Cardiac muscle cell (in vitro differentiated cells and primary cell): ENCODE measurements at regions not wholly inside any gene's neighbourhood (a gene's known extent, or its start where the extent isn't known, plus 50 kb on each side); places are given as distances from the start of the nearest gene placed in this dataset.
A peak's percentile ranks its signal among the peaks of the same experiment; 100 is the strongest.

Experiments used
- DNase-seq, 2 donors: peaks; one replicate each; pipeline versions ENCODE4 v3.0.0 to v3.0.0-alpha.2; 2010 to 2017; ENCODE audit warnings: low read depth in 1 of 2, low spot score in 1 of 2
- H3K27ac ChIP-seq: fragments of 200-600 bp; sonication (generic); 2 replicates; pipeline ENCODE4 v1.5.1; 2016
- H3K27me3 ChIP-seq: fragments of 200-600 bp; sonication (generic); 2 replicates; pipeline ENCODE4 v1.6.0; 2016; ENCODE audit warnings: control low read depth
- H3K36me3 ChIP-seq: fragments of 200-600 bp; sonication (generic); 2 replicates; pipeline ENCODE4 v1.5.1; 2016; ENCODE audit warnings: control low read depth
- H3K4me1 ChIP-seq: fragments of 200-600 bp; sonication (generic); 2 replicates; pipeline ENCODE4 v1.8.1; 2017; ENCODE audit warnings: low read depth, mild to moderate bottlenecking, mixed run types
- H3K4me3 ChIP-seq: fragments of 200-600 bp; sonication (generic); 2 replicates; pipeline ENCODE4 v1.5.1; 2016; ENCODE audit warnings: mild to moderate bottlenecking
- H3K9me3 ChIP-seq: fragments of 200-600 bp; sonication (generic); 2 replicates; pipeline ENCODE4 v1.5.1; 2017; ENCODE audit warnings: low read depth, mild to moderate bottlenecking, control low read depth
- TF ChIP-seq, protein P1 (sequence below): IDR thresholded peaks from 2 replicates; pipeline ENCODE4 v1.5.1; 2012; ENCODE audit warnings: low read depth, mild to moderate bottlenecking, low read length

DNA sequence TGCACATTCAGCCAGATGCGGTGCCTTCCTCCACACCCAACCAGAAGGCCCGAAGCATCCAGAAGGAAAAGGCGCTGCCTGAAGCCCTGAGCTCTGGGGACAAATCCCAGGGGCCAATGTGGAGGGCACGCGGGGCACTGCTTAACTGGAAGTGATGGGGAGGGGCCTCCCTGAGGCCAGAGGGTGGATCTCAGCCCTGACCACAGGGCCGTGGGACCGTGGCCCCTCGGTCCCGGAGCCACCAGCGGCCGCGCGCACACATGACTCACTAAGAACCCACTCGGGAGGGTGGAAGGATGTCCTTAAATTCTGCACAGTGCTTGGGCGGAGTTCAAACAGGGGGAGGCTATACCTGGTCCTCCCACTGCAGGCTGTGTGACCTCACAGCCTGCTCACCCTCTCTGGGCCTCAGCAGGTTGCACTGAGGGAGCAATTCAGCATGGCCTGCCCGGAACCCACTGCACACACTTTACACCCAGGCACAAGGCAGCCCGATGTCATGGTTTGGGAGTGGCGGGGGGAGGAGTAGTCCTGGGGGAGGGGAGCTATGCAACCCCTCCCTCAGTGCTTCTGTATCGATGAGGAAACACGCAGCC is 89.5 kb downstream of the RFLNA start:
- H3K4me1 ChIP-seq = peaks cover 6% of the 10 kb centered on the region
- no peak overlapping the region for H3K4me3 ChIP-seq
- DNase-seq = no peak
- TF ChIP-seq, protein P1, sequence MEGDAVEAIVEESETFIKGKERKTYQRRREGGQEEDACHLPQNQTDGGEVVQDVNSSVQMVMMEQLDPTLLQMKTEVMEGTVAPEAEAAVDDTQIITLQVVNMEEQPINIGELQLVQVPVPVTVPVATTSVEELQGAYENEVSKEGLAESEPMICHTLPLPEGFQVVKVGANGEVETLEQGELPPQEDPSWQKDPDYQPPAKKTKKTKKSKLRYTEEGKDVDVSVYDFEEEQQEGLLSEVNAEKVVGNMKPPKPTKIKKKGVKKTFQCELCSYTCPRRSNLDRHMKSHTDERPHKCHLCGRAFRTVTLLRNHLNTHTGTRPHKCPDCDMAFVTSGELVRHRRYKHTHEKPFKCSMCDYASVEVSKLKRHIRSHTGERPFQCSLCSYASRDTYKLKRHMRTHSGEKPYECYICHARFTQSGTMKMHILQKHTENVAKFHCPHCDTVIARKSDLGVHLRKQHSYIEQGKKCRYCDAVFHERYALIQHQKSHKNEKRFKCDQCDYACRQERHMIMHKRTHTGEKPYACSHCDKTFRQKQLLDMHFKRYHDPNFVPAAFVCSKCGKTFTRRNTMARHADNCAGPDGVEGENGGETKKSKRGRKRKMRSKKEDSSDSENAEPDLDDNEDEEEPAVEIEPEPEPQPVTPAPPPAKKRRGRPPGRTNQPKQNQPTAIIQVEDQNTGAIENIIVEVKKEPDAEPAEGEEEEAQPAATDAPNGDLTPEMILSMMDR = no peak
- no peaks in the 10 kb centered on the region for H3K27me3 ChIP-seq
- no peak overlapping the region for H3K27ac ChIP-seq
- peaks cover 14% of the 10 kb centered on the region for H3K36me3 ChIP-seq
- H3K9me3 ChIP-seq = no peaks in the 10 kb centered on the region

DNA sequence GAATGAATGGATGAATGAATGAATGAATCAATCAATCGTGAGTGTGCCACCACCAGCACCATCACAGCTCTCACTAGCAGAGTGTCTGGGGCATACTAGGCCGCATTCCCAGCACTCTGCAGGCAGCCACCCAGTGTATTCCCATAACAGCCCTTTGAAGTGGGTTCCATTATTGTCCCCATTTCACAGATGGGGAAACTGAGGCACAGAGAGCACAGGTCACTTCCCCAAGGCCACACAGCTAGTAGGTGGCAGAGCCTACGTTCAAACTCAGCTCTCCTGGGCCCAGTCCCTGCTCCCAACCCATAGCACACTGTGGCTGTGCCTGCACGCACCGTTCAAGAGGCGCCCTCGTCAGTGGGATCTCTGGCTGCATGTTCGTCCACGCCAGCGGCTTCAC is 88.1 kb downstream of the RFLNA start:
- H3K9me3 ChIP-seq = no peaks in the 10 kb centered on the region
- no peak overlapping the region for H3K4me3 ChIP-seq
- no peaks in the 10 kb centered on the region for H3K4me1 ChIP-seq
- no peaks in the 10 kb centered on the region for H3K27me3 ChIP-seq
- TF ChIP-seq, protein P1 = no peak
- peaks cover 14% of the 10 kb centered on the region for H3K36me3 ChIP-seq
- no peak for DNase-seq
- no peak overlapping the region for H3K27ac ChIP-seq

DNA sequence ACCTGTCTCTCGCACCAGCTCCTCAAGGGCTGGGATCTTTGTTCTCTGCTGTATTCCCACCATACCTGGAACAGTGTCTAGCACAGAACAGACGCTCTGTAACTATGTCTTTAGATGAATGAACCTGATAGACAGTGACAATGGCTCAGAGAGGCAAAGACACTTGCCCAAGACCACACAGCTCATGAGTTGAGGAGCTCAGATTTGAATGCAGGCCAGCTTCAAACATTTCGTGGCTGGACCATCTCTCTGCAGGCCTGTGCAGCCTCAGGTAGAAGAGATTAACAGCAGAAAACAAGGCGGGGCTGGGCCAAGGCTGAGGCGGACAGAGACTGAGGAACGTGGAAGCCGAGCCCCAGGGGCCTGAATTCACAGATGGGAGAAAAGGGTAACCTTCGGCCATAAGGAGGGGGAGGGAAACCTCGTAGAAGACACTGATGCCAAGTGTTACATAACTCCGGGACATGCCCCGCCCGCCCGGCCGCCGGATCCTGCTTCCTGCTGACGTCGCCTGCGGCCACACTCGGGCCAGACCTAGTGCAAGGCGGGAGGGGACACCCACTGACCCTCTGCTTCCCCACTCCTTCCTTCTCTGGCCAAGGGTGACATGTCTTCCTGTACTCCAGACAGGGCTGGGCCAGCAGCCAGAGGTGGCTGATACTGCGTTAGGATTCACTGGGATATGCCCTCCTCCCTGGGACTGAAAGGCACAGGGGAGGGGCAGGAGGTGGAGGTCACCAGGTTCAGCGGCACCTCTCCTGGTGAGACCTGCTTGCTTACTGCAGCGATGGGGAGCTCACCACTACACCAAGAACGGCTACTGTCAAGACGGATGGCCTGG is 86.8 kb downstream of the RFLNA start:
- Histone ChIP-seq H3K36me3 (peaks cover 14% of the 10 kb centered on the region), H3K27ac (no peak overlapping the region)

DNA sequence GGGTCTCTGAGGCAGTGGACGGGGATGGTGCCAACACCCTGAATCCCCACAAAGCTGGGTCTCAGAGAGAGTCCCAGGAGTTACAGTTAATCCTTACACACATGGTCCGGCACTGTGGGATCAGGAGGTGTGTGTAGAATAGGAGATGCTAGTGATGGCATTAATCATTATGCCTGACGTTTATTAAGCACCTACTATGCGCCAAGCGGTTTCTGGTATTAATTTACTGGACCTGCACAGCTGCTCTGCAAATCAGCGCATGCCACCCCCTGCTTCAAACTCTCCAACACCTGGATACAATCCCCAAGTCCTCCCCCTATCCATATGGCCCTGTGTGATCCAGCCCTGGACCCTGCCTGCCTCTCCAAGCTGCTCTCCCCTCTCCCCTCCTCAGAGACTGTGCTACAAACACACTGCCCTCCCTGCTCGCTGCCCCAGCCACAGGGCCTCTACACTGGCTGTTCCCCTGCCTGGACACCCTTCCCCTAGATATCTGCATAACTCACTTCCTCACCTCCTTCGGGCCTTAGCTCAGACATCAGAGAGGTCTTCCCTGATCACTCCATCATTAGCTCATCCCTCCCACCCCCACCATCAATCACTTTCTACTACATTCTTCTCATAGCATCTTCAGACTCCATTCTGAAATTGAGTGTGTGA is 86.0 kb downstream of the RFLNA start:
- DNase-seq = no peak
- TF ChIP-seq, protein P1 = no peak
- Histone ChIP-seq H3K9me3 (no peaks in the 10 kb centered on the region), H3K36me3 (peaks cover 14% of the 10 kb centered on the region), H3K27me3 (no peaks in the 10 kb centered on the region), H3K4me3 (no peak overlapping the region), H3K4me1 (no peaks in the 10 kb centered on the region), H3K27ac (peak overlapping the region; percentile 28)

More for the DNA sequence above, 86.8 kb downstream of the RFLNA start:
- Histone ChIP-seq H3K27me3 (no peaks in the 10 kb centered on the region), H3K9me3 (no peaks in the 10 kb centered on the region), H3K4me1 (no peaks in the 10 kb centered on the region), H3K4me3 (no peak overlapping the region)
- DNase-seq = peak in 1 of 2 donors; percentile 90
- TF ChIP-seq, protein P1 = no peak

DNA sequence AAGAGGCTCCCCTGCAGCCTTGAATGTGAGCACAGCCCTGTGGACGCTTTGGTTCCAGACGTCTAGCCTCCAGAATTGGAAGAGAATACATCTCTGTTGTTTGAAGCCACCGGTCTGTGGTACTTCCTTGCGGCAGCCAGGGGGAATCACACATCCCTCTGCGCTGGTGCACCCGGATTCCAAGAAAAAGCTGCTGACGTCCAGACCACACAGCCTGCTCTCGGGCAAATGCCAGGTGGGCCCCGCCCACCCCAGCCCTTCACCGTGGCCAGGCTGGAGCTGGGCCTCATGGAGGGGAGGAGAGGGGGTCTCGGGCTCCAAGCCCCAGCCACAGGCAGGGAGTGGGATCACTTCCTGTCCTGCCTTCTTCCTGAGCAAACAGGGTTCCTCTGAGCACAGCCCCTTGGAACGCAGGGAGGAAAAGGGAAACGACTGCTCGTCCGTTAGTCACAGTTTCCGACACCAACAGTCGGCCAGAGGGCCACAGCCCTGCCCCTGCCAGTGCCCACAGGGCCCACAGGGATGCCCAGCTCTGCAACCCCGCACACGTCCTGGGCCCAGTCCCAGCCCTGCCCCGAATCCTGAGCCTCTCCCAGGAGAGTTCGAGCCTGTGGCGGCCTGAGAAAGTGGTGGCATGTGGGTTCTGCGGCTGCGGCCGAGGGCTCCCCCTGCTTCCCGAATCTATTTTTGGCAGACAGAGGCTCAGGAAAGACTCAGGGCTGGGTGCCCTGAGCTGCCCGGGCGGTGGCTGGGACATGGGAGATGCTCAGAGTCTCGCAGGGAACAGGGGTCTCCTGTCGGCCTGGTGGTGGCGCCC is 85.3 kb downstream of the RFLNA start:
- Histone ChIP-seq H3K27ac (peak overlapping the region; percentile 28), H3K4me1 (no peaks in the 10 kb centered on the region)

More for the DNA sequence above, 85.3 kb downstream of the RFLNA start:
- TF ChIP-seq, protein P1 = peak; percentile 66
- Histone ChIP-seq H3K27me3 (no peaks in the 10 kb centered on the region), H3K4me3 (no peak overlapping the region), H3K36me3 (peaks cover 13% of the 10 kb centered on the region), H3K9me3 (no peaks in the 10 kb centered on the region)
- DNase-seq = peak in 1 of 2 donors; percentile 90
